ENCODE measurements at regions not wholly inside any gene's neighbourhood (a gene's known extent, or its start where the extent isn't known, plus 50 kb on each side); places are given as distances from the start of the nearest gene placed in this dataset.

- TF ChIP-seq EZH2phosphoT487 (IDR thresholded peaks at IDR 0.05; ENCODE audit: low read length), result no peak
- TF ChIP-seq, protein P1, sequence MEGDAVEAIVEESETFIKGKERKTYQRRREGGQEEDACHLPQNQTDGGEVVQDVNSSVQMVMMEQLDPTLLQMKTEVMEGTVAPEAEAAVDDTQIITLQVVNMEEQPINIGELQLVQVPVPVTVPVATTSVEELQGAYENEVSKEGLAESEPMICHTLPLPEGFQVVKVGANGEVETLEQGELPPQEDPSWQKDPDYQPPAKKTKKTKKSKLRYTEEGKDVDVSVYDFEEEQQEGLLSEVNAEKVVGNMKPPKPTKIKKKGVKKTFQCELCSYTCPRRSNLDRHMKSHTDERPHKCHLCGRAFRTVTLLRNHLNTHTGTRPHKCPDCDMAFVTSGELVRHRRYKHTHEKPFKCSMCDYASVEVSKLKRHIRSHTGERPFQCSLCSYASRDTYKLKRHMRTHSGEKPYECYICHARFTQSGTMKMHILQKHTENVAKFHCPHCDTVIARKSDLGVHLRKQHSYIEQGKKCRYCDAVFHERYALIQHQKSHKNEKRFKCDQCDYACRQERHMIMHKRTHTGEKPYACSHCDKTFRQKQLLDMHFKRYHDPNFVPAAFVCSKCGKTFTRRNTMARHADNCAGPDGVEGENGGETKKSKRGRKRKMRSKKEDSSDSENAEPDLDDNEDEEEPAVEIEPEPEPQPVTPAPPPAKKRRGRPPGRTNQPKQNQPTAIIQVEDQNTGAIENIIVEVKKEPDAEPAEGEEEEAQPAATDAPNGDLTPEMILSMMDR (IDR thresholded peaks at IDR 0.05; ENCODE audit: low read length), result no peak
- no peak for TF ChIP-seq EZH2 (optimal IDR thresholded peaks at IDR 0.05; ENCODE audit: low read depth, low read length)
These were observed 139.6 kb upstream of the DCC start for GRCh38 chr18:52200406-52200805.
